HCT116 (cell line): ENCODE measurements at regions not wholly inside any gene's neighbourhood (a gene's known extent, or its start where the extent isn't known, plus 50 kb on each side); places are given as distances from the start of the nearest gene placed in this dataset.

ENCODE experiments used
- CBX3 ChIP-seq: IDR thresholded peaks from 2 replicates; pipeline ENCODE4 v1.6.1; 2012; ENCODE audit warnings: low read depth
- CEBPB ChIP-seq: IDR thresholded peaks from 2 replicates; pipeline ENCODE4 v1.6.1; 2012; ENCODE audit warnings: low read depth
- JUND ChIP-seq: IDR thresholded peaks from 2 replicates; pipeline ENCODE4 v1.6.1; 2012
- POLR2A ChIP-seq: IDR thresholded peaks from 2 replicates; pipeline ENCODE4 v1.7.0; 2011; ENCODE audit warnings: borderline replicate concordance; ENCODE audit not compliant: insufficient read depth, insufficient read length; ENCODE audit errors: extremely low read depth
- POLR2AphosphoS5 ChIP-seq: IDR thresholded peaks from 2 replicates; pipeline ENCODE4 v1.6.1; 2011; ENCODE audit warnings: mild to moderate bottlenecking, low read depth, low read length, moderate library complexity
- RAD21 ChIP-seq: IDR thresholded peaks from 2 replicates; pipeline ENCODE4 v1.6.1; 2012; ENCODE audit warnings: low read depth, mild to moderate bottlenecking
- SIN3A ChIP-seq: IDR thresholded peaks from 2 replicates; pipeline ENCODE4 v1.6.1; 2012; ENCODE audit warnings: low read depth
- SP1 ChIP-seq: IDR thresholded peaks from 2 replicates; pipeline ENCODE4 v1.6.1; 2012; ENCODE audit warnings: low read depth
- SRF ChIP-seq: IDR thresholded peaks from 2 replicates; pipeline ENCODE4 v1.6.1; 2012; ENCODE audit warnings: low read depth
- TCF7L2 ChIP-seq: IDR thresholded peaks from 2 replicates; pipeline ENCODE4 v1.7.0; 2011; ENCODE audit warnings: borderline replicate concordance, inconsistent platforms; ENCODE audit not compliant: insufficient read depth, insufficient read length; ENCODE audit errors: extremely low read depth
- TF ChIP-seq, protein P1 (sequence below), 3 experiments: fragments of 200-600 bp in 1 of 3; sonication (generic) in 1 of 3; IDR thresholded peaks in 2 of 3; conservative IDR thresholded peaks in 1 of 3; 2 replicates each; pipeline ENCODE4 v1.5.1; 2012 to 2017; ENCODE audit warnings: low read depth in 2 of 3, low read length in 2 of 3, antibody characterized with exemption in 1 of 3, borderline replicate concordance in 1 of 3, control low read depth in 1 of 3, mild to moderate bottlenecking in 1 of 3, mixed read lengths in 1 of 3, mixed run types in 1 of 3, moderate library complexity in 1 of 3; ENCODE audit not compliant: insufficient read depth in 1 of 3
- TF ChIP-seq, protein P2 (sequence below): IDR thresholded peaks from 2 replicates; pipeline ENCODE4 v1.6.1; 2012; ENCODE audit warnings: low read depth

DNA sequence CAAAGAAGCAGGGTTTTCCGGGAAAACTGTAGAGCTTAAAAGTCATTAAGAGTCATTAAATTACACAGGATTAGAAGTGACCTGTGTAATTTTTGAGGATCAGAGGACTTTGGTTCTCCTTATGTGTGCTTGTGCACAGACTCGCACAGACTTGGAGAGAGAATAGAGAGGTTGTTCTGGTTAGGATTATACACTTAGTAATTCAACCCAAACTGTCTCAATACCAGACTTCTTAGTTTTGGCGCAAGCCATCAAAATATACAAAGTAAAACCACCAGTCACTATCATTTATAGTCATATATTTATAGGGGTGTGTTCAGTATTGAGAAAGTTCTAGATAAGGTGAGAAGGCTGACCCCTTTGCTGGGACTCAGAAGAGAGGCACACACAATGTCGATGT, 112.3 kb downstream of the HLX start:
- TF ChIP-seq, protein P1, sequence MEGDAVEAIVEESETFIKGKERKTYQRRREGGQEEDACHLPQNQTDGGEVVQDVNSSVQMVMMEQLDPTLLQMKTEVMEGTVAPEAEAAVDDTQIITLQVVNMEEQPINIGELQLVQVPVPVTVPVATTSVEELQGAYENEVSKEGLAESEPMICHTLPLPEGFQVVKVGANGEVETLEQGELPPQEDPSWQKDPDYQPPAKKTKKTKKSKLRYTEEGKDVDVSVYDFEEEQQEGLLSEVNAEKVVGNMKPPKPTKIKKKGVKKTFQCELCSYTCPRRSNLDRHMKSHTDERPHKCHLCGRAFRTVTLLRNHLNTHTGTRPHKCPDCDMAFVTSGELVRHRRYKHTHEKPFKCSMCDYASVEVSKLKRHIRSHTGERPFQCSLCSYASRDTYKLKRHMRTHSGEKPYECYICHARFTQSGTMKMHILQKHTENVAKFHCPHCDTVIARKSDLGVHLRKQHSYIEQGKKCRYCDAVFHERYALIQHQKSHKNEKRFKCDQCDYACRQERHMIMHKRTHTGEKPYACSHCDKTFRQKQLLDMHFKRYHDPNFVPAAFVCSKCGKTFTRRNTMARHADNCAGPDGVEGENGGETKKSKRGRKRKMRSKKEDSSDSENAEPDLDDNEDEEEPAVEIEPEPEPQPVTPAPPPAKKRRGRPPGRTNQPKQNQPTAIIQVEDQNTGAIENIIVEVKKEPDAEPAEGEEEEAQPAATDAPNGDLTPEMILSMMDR (IDR thresholded peaks at IDR 0.05 in 2 of 3, conservative IDR thresholded peaks at IDR 0.05 in 1 of 3; ENCODE audit: borderline replicate concordance in 1 of 3, insufficient read depth in 1 of 3, low read depth in 2 of 3, low read length in 2 of 3): no peak
- TF ChIP-seq POLR2AphosphoS5 (no peak), CBX3 (no peak), TCF7L2 (no peak), CEBPB (no peak), JUND (no peak), POLR2A (no peak), RAD21 (no peak), SRF (no peak), SIN3A (no peak), SP1 (no peak)
- TF ChIP-seq, protein P2, sequence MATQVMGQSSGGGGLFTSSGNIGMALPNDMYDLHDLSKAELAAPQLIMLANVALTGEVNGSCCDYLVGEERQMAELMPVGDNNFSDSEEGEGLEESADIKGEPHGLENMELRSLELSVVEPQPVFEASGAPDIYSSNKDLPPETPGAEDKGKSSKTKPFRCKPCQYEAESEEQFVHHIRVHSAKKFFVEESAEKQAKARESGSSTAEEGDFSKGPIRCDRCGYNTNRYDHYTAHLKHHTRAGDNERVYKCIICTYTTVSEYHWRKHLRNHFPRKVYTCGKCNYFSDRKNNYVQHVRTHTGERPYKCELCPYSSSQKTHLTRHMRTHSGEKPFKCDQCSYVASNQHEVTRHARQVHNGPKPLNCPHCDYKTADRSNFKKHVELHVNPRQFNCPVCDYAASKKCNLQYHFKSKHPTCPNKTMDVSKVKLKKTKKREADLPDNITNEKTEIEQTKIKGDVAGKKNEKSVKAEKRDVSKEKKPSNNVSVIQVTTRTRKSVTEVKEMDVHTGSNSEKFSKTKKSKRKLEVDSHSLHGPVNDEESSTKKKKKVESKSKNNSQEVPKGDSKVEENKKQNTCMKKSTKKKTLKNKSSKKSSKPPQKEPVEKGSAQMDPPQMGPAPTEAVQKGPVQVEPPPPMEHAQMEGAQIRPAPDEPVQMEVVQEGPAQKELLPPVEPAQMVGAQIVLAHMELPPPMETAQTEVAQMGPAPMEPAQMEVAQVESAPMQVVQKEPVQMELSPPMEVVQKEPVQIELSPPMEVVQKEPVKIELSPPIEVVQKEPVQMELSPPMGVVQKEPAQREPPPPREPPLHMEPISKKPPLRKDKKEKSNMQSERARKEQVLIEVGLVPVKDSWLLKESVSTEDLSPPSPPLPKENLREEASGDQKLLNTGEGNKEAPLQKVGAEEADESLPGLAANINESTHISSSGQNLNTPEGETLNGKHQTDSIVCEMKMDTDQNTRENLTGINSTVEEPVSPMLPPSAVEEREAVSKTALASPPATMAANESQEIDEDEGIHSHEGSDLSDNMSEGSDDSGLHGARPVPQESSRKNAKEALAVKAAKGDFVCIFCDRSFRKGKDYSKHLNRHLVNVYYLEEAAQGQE: no peak
